Esophagus squamous epithelium (tissue), 5 donors: ENCODE measurements at regions not wholly inside any gene's neighbourhood (a gene's known extent, or its start where the extent isn't known, plus 50 kb on each side); places are given as distances from the start of the nearest gene placed in this dataset.

Source experiments
- DNase-seq: peaks from one replicate; lab custom pipeline; 2025; lab: John Stamatoyannopoulos, UW
- H3K27ac ChIP-seq, 4 donors: fragments of 200-600 bp; sonication (generic); one replicate each; pipeline ENCODE4 v1.5.1; 2016 to 2019; ENCODE audit warnings: mild to moderate bottlenecking in 1 of 4
- H3K27me3 ChIP-seq, 4 donors: fragments of 200-600 bp; sonication (generic); 1 replicate in 3 of 4; 2 replicates in 1 of 4; pipeline versions ENCODE4 v1.5.1 to v1.6.0; 2017 to 2021; ENCODE audit warnings: antibody characterized with exemption in 1 of 4
- H3K36me3 ChIP-seq, 3 donors: fragments of 200-600 bp; sonication (generic); one replicate each; pipeline ENCODE4 v1.5.1; 2016 to 2019
- H3K4me1 ChIP-seq, 3 donors: fragments of 200-600 bp; sonication (generic); one replicate each; pipeline ENCODE4 v1.5.1; 2017 to 2019
- H3K4me3 ChIP-seq, 4 donors: fragments of 200-600 bp; sonication (generic); 1 replicate in 3 of 4; 2 replicates in 1 of 4; pipeline ENCODE4 v1.5.1; 2016 to 2019; ENCODE audit warnings: mild to moderate bottlenecking in 2 of 4, moderate library complexity in 1 of 4
- H3K9me3 ChIP-seq, 3 donors: fragments of 200-600 bp; sonication (generic); one replicate each; pipeline ENCODE4 v1.5.1; 2016 to 2019
- POLR2A ChIP-seq, 4 donors: fragments of 450-650 bp; IDR thresholded peaks; one replicate each; pipeline ENCODE4 v1.6.1; 2017; ENCODE audit warnings: antibody characterized with exemption in 4 of 4, mild to moderate bottlenecking in 4 of 4, moderate library complexity in 3 of 4
- WGBS, 2 donors: methylation state at CpG; one replicate each; pipeline ENCODE4 v1.1.5; 2018; 5-methylcytosine and 5-hydroxymethylcytosine counted together
- intact Hi-C: fragments of 100-400 bp; cut with DNase I; formaldehyde crosslinking; loops from one replicate; pipeline ENCODE4 v1.15.0; 2022
- TF ChIP-seq, protein P1 (sequence below), 6 experiments: fragments of 450-650 bp in 4 of 6; fragments of 200-600 bp in 2 of 6; sonication (generic) in 2 of 6; IDR thresholded peaks; one replicate each; pipeline ENCODE4 v1.5.1; 2016 to 2019; ENCODE audit warnings: antibody characterized with exemption in 6 of 6, mild to moderate bottlenecking in 4 of 6, moderate library complexity in 4 of 6
- donor health status: DM: yes; HTN: yes; CAD: no.

DNA sequence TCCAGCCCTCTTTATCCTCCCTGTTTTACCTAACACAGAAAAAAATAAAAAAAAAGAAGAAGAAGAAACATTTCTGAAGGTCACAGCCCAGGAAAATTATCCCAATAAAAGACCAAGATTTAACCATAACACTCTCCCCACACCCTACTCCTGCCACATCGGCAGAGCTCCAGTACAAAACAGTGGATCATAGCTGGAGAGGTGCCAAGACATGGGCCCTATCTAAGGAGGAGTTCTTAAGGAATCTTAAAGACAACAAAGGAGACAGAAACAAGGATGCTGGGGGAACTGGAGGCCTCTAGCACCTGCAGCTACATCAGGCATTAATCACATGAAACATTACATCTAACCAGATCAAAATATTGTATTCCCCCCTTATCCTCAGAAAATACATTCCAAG, 432.8 kb downstream of the MATN1 start:
- no peak for TF ChIP-seq POLR2A (IDR thresholded peaks at IDR 0.05)
- TF ChIP-seq, protein P1, sequence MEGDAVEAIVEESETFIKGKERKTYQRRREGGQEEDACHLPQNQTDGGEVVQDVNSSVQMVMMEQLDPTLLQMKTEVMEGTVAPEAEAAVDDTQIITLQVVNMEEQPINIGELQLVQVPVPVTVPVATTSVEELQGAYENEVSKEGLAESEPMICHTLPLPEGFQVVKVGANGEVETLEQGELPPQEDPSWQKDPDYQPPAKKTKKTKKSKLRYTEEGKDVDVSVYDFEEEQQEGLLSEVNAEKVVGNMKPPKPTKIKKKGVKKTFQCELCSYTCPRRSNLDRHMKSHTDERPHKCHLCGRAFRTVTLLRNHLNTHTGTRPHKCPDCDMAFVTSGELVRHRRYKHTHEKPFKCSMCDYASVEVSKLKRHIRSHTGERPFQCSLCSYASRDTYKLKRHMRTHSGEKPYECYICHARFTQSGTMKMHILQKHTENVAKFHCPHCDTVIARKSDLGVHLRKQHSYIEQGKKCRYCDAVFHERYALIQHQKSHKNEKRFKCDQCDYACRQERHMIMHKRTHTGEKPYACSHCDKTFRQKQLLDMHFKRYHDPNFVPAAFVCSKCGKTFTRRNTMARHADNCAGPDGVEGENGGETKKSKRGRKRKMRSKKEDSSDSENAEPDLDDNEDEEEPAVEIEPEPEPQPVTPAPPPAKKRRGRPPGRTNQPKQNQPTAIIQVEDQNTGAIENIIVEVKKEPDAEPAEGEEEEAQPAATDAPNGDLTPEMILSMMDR (IDR thresholded peaks at IDR 0.05), result no peak
- Histone ChIP-seq H3K27ac (no peak overlapping the region), H3K9me3 (no peaks in the 10 kb centered on the region), H3K27me3 (peaks cover 0 to 22% (median 0%) of the 10 kb centered on the region in 4 donors), H3K4me3 (no peak overlapping the region), H3K36me3 (no peaks in the 10 kb centered on the region), H3K4me1 (no peaks in the 10 kb centered on the region)
- intact Hi-C loops, result no loop called here
- 0 to 33% methylated on average over 1 of the region's 1 CpG for WGBS, 2 donors
- no peak for DNase-seq

DNA sequence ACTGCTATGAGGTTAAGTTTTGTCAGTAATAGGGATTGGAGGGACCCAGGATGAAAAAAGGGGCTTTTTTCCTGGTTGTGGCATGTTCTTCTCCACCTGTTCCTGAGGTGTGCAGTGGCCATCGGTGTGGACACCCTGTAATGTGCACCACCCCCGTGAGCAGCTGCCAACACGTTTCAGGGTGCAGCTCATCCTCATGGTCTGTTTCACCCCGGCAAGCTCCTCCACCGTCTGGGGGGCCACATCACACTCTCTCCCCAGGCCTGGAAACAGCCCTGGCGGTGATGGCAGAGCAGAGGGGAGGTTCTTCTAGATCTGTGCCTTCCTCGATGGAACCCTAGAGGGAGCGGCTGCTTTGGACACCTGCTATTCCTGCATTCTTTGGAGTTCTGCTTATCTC, 435.4 kb downstream of the MATN1 start:
- WGBS, 2 donors, result 87 to 93% methylated on average over 6 of the region's 8 CpGs
- intact Hi-C loops, result no loop called here
- DNase-seq, result no peak
- no peak overlapping the region for H3K4me3 ChIP-seq
- TF ChIP-seq, protein P1 (IDR thresholded peaks at IDR 0.05), result no peak
- no peak for TF ChIP-seq POLR2A (IDR thresholded peaks at IDR 0.05)
- no peaks in the 10 kb centered on the region for H3K9me3 ChIP-seq
- no peaks in the 10 kb centered on the region for H3K36me3 ChIP-seq
- H3K27me3 ChIP-seq, result peaks cover 0 to 13% (median 0%) of the 10 kb centered on the region in 4 donors
- no peak overlapping the region for H3K27ac ChIP-seq
- no peaks in the 10 kb centered on the region for H3K4me1 ChIP-seq

- intact Hi-C loops, result no loop called here
- WGBS, 2 donors, result 41 to 43% methylated on average over 6 of the region's 6 CpGs
Observed at GRCh38 chr1:30286988-30287839, 436.2 kb downstream of the MATN1 start.

DNA sequence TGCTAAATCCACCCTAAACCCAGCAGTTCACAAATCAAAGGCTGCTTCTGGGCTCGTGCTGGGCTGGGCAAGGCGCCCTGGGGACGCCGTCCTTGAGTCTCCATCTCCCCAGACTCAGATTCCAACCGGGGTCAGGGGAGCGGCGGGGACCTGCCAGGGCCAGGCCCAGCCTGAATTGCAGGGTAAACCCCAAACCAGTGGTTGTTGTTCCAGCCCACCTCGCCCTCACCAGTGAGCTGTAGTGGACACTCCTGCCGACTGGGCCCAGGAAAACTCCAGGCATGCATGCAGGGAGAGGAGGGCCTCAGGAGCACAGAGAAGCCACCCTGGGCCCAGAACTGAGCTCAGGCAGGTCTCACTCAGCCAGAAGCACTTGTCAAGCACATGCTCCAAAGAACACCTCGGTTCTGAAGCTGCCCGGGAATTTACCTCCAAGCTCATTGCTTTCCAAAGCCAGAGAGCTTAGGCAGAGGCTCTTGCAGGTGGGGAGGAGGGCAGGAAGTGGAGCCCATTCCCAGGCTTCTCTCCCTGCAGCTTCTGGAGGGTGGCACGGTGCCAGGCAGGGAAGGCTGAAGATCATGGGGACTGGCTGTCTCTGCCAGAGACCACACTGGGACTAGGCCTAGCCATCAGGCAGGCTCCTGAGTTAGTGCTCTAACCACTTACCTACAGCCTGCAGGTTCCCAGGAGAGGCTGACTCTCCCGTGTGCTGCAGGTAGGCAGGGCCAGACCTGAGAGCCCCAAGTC, 437.0 kb downstream of the MATN1 start:
- 19 to 37% methylated on average over 3 to 4 of the region's 13 CpGs for WGBS, 2 donors
- intact Hi-C loops, result no loop called here

More at GRCh38 chr1:30286988-30287839, 436.2 kb downstream of the MATN1 start:
- H3K27ac ChIP-seq, result no peak overlapping the region
- no peak for DNase-seq
- no peaks in the 10 kb centered on the region for H3K36me3 ChIP-seq
- no peak overlapping the region for H3K4me3 ChIP-seq
- no peaks in the 10 kb centered on the region for H3K4me1 ChIP-seq
- peaks cover 0 to 13% (median 0%) of the 10 kb centered on the region in 4 donors for H3K27me3 ChIP-seq
- no peaks in the 10 kb centered on the region for H3K9me3 ChIP-seq
- TF ChIP-seq, protein P1 (IDR thresholded peaks at IDR 0.05), result no peak
- TF ChIP-seq POLR2A (IDR thresholded peaks at IDR 0.05), result no peak

More for the DNA sequence above, 437.0 kb downstream of the MATN1 start:
- no peaks in the 10 kb centered on the region for H3K4me1 ChIP-seq
- no peak for TF ChIP-seq POLR2A (IDR thresholded peaks at IDR 0.05)
- TF ChIP-seq, protein P1 (IDR thresholded peaks at IDR 0.05), result no peak
- H3K4me3 ChIP-seq, result no peak overlapping the region
- no peak overlapping the region for H3K27ac ChIP-seq
- H3K9me3 ChIP-seq, result no peaks in the 10 kb centered on the region
- no peaks in the 10 kb centered on the region for H3K36me3 ChIP-seq
- H3K27me3 ChIP-seq, result peaks cover 0 to 13% (median 0%) of the 10 kb centered on the region in 4 donors
- DNase-seq, result no peak
